OCI-LY3 (cell line): ENCODE measurements at regions not wholly inside any gene's neighbourhood (a gene's known extent, or its start where the extent isn't known, plus 50 kb on each side); places are given as distances from the start of the nearest gene placed in this dataset.

Experiments
- EZH2phosphoT487 ChIP-seq: fragments of 200-600 bp; shearing (Covaris generic); IDR thresholded peaks from 2 replicates; pipeline ENCODE4 v1.6.1; 2018; ENCODE audit warnings: antibody characterized with exemption, mixed run types, low read depth
- TF ChIP-seq, protein P1 (sequence below): fragments of 200-600, 300-600 bp; sonication (generic); IDR thresholded peaks from 2 replicates; pipeline ENCODE4 v1.5.1; 2014; ENCODE audit warnings: antibody characterized with exemption, low read length, low read depth

DNA sequence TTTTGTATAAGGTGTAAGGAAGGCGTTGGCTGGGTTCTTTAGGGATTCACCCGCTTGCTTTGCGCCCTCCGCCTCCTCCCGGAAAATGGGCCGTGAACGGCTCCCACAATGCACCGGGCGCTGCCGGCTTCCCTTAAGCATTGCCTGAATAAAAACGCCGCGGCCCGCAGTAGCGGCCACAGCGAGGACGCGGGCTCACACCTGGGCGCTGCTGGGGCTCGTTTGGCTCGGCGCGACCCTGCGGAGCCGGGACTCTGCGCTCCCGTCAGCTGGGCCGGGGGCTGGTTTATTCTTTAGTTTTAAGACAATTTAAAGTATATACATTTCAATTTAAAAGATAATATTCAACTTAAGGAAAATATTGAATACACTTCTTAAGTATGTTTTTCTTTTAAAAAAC lies 343.5 kb upstream of the RGMA start:
- TF ChIP-seq, protein P1, sequence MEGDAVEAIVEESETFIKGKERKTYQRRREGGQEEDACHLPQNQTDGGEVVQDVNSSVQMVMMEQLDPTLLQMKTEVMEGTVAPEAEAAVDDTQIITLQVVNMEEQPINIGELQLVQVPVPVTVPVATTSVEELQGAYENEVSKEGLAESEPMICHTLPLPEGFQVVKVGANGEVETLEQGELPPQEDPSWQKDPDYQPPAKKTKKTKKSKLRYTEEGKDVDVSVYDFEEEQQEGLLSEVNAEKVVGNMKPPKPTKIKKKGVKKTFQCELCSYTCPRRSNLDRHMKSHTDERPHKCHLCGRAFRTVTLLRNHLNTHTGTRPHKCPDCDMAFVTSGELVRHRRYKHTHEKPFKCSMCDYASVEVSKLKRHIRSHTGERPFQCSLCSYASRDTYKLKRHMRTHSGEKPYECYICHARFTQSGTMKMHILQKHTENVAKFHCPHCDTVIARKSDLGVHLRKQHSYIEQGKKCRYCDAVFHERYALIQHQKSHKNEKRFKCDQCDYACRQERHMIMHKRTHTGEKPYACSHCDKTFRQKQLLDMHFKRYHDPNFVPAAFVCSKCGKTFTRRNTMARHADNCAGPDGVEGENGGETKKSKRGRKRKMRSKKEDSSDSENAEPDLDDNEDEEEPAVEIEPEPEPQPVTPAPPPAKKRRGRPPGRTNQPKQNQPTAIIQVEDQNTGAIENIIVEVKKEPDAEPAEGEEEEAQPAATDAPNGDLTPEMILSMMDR, result no peak
- TF ChIP-seq EZH2phosphoT487, result no peak
